ENCODE measurements at regions not wholly inside any gene's neighbourhood (a gene's known extent, or its start where the extent isn't known, plus 50 kb on each side); places are given as distances from the start of the nearest gene placed in this dataset.
A peak's percentile ranks its signal among the peaks of the same experiment; 100 is the strongest.
"Not testable (repeated sequence)": the region's sequence is repeated elsewhere in the genome, so short reads cannot be mapped to it uniquely, and the experiment has no call there.

GRCh38 chr18:65671621-65672415 is 79.0 kb upstream of the CDH7 start:
- no peak for DNase-seq (ENCODE audit: low spot score)

GRCh38 chr18:65670145-65670544 is 80.7 kb upstream of the CDH7 start:
- DNase-seq (ENCODE audit: low spot score), result not testable (repeated sequence)

GRCh38 chr18:65661391-65661790 is 89.4 kb upstream of the CDH7 start:
- no peak for DNase-seq (ENCODE audit: low spot score)

GRCh38 chr18:65659912-65660311 is 90.9 kb upstream of the CDH7 start:
- DNase-seq (ENCODE audit: low spot score), result no peak

- DNase-seq (ENCODE audit: low spot score), result no peak
These were observed 91.5 kb upstream of the CDH7 start for GRCh38 chr18:65659312-65659711.

- no peak for DNase-seq (ENCODE audit: low spot score)
These were observed 99.6 kb upstream of the CDH7 start for GRCh38 chr18:65651192-65651591.

- no peak for DNase-seq (ENCODE audit: low spot score)
These were observed 118.6 kb upstream of the CDH7 start for GRCh38 chr18:65632236-65632635.

- no peak for DNase-seq (ENCODE audit: low spot score)
These were observed 119.0 kb upstream of the CDH7 start for GRCh38 chr18:65631766-65632165.

- DNase-seq (ENCODE audit: low spot score), result no peak
These were observed 122.4 kb upstream of the CDH7 start for GRCh38 chr18:65628390-65628789.

GRCh38 chr18:65623676-65624075 is 127.1 kb upstream of the CDH7 start:
- no peak for DNase-seq (ENCODE audit: low spot score)

GRCh38 chr18:65622436-65622835 is 128.4 kb upstream of the CDH7 start:
- no peak for DNase-seq (ENCODE audit: low spot score)

GRCh38 chr18:65620076-65620696 is 130.6 kb upstream of the CDH7 start:
- no peak for DNase-seq (ENCODE audit: low spot score)

GRCh38 chr18:65610939-65611338 is 139.9 kb upstream of the CDH7 start:
- DNase-seq (ENCODE audit: low spot score), result no peak

- DNase-seq (ENCODE audit: low spot score), result no peak
These were observed 142.3 kb upstream of the CDH7 start for GRCh38 chr18:65608471-65608870.

GRCh38 chr18:65607161-65607560 is 143.7 kb upstream of the CDH7 start:
- no peak for DNase-seq (ENCODE audit: low spot score)

GRCh38 chr18:65606551-65607130 is 144.2 kb upstream of the CDH7 start:
- no peak for DNase-seq (ENCODE audit: low spot score)

- not testable (repeated sequence) for DNase-seq (ENCODE audit: low spot score)
These were observed 145.5 kb upstream of the CDH7 start for GRCh38 chr18:65605352-65605751.

- DNase-seq (ENCODE audit: low spot score), result no peak
These were observed 149.0 kb upstream of the CDH7 start for GRCh38 chr18:65601775-65602174.

GRCh38 chr18:65592435-65592834 is 158.4 kb upstream of the CDH7 start:
- no peak for DNase-seq (ENCODE audit: low spot score)

GRCh38 chr18:65587491-65587890 is 163.3 kb upstream of the CDH7 start:
- DNase-seq (ENCODE audit: low spot score), result no peak

- DNase-seq (ENCODE audit: low spot score), result not testable (repeated sequence)
These were observed 168.7 kb upstream of the CDH7 start for GRCh38 chr18:65582094-65582493.

GRCh38 chr18:65568866-65569265 is 181.9 kb upstream of the CDH7 start:
- DNase-seq (ENCODE audit: low spot score), result no peak

GRCh38 chr18:65567372-65567771 is 183.4 kb upstream of the CDH7 start:
- peak; percentile 50 for DNase-seq (ENCODE audit: low spot score)
